ENCODE measurements at regions not wholly inside any gene's neighbourhood (a gene's known extent, or its start where the extent isn't known, plus 50 kb on each side); places are given as distances from the start of the nearest gene placed in this dataset.

GRCh38 chrX:117429501-117429900 is 687.1 kb downstream of the KLHL13 start:
- POLR2A ChIA-PET (ENCODE audit: low non-redundant PET): no interaction called here
- H3K4me1 ChIP-seq (ENCODE audit: insufficient read depth, low read length, poor library complexity, severe bottlenecking): no peaks in the 10 kb centered on the region
- CTCF ChIA-PET: no interaction called here
- H3K9me3 ChIP-seq (ENCODE audit: low read depth, low read length, poor library complexity, severe bottlenecking): no peaks in the 10 kb centered on the region
- H3K36me3 ChIP-seq (ENCODE audit: insufficient read depth, low read length, poor library complexity, severe bottlenecking): no peaks in the 10 kb centered on the region
- H3K27me3 ChIP-seq (replicated peaks; ENCODE audit: insufficient read depth, low read depth, low read length, poor library complexity): no peaks in the 10 kb centered on the region
- H3K27ac ChIP-seq (ENCODE audit: low read depth, low read length, poor library complexity, severe bottlenecking): no peak overlapping the region
- TF ChIP-seq CTCF (conservative IDR thresholded peaks at IDR 0.05; ENCODE audit: low read depth, low read length) (no peak), EZH2 (IDR thresholded peaks at IDR 0.05; ENCODE audit: borderline replicate concordance, low read depth, low read length, poor library complexity, severe bottlenecking) (no peak)
- no peak for DNase-seq (ENCODE audit: low spot score)
- intact Hi-C loops (cut with micrococcal nuclease; ENCODE audit: unreplicated experiment): no loop called here
- no peak overlapping the region for H3K4me3 ChIP-seq (ENCODE audit: low read depth, low read length, poor library complexity, severe bottlenecking)
- BruUV-seq (replicated peaks): no TSS peak

- no peak for TF ChIP-seq CTCF (conservative IDR thresholded peaks at IDR 0.05; ENCODE audit: low read depth, low read length)
- TF ChIP-seq EZH2 (IDR thresholded peaks at IDR 0.05; ENCODE audit: borderline replicate concordance, low read depth, low read length, poor library complexity, severe bottlenecking): no peak
- ChIA-PET POLR2A (ENCODE audit: low non-redundant PET) (no interaction called here), CTCF (no interaction called here)
- no peak overlapping the region for H3K4me3 ChIP-seq (ENCODE audit: low read depth, low read length, poor library complexity, severe bottlenecking)
- H3K36me3 ChIP-seq (ENCODE audit: insufficient read depth, low read length, poor library complexity, severe bottlenecking): no peaks in the 10 kb centered on the region
- H3K4me1 ChIP-seq (ENCODE audit: insufficient read depth, low read length, poor library complexity, severe bottlenecking): no peaks in the 10 kb centered on the region
- intact Hi-C loops (cut with micrococcal nuclease; ENCODE audit: unreplicated experiment): no loop called here
- DNase-seq (ENCODE audit: low spot score): no peak
- no peaks in the 10 kb centered on the region for H3K27me3 ChIP-seq (replicated peaks; ENCODE audit: insufficient read depth, low read depth, low read length, poor library complexity)
- BruUV-seq (replicated peaks): no TSS peak
- H3K27ac ChIP-seq (ENCODE audit: low read depth, low read length, poor library complexity, severe bottlenecking): no peak overlapping the region
- no peaks in the 10 kb centered on the region for H3K9me3 ChIP-seq (ENCODE audit: low read depth, low read length, poor library complexity, severe bottlenecking)
These were observed 709.0 kb downstream of the KLHL13 start for GRCh38 chrX:117407449-117408150.

- no peaks in the 10 kb centered on the region for H3K36me3 ChIP-seq (ENCODE audit: insufficient read depth, low read length, poor library complexity, severe bottlenecking)
- H3K27me3 ChIP-seq (replicated peaks; ENCODE audit: insufficient read depth, low read depth, low read length, poor library complexity): no peaks in the 10 kb centered on the region
- CTCF ChIA-PET: no interaction called here
- H3K27ac ChIP-seq (ENCODE audit: low read depth, low read length, poor library complexity, severe bottlenecking): no peak overlapping the region
- POLR2A ChIA-PET (ENCODE audit: low non-redundant PET): no interaction called here
- no peaks in the 10 kb centered on the region for H3K4me1 ChIP-seq (ENCODE audit: insufficient read depth, low read length, poor library complexity, severe bottlenecking)
- no TSS peak for BruUV-seq (replicated peaks)
- no peaks in the 10 kb centered on the region for H3K9me3 ChIP-seq (ENCODE audit: low read depth, low read length, poor library complexity, severe bottlenecking)
- no peak overlapping the region for H3K4me3 ChIP-seq (ENCODE audit: low read depth, low read length, poor library complexity, severe bottlenecking)
- DNase-seq (ENCODE audit: low spot score): no peak
- intact Hi-C loops (cut with micrococcal nuclease; ENCODE audit: unreplicated experiment): no loop called here
- TF ChIP-seq CTCF (conservative IDR thresholded peaks at IDR 0.05; ENCODE audit: low read depth, low read length) (no peak), EZH2 (IDR thresholded peaks at IDR 0.05; ENCODE audit: borderline replicate concordance, low read depth, low read length, poor library complexity, severe bottlenecking) (no peak)
These were observed 715.8 kb downstream of the KLHL13 start for GRCh38 chrX:117400839-117401238.

Data from A673 (cell line).